Activated CD4-positive, alpha-beta T cell treated with anti-CD3 and anti-CD28 coated beads, Interleukin-2, Interleukin-4, amounts not matched to agents 100 ng/mL and 50 ng/mL, durations not matched to agents 16 hours and 8 hours (primary cell): ENCODE measurements at regions not wholly inside any gene's neighbourhood (a gene's known extent, or its start where the extent isn't known, plus 50 kb on each side); places are given as distances from the start of the nearest gene placed in this dataset.
"Not testable (repeated sequence)": the region's sequence is repeated elsewhere in the genome, so short reads cannot be mapped to it uniquely, and the experiment has no call there.

Experiments used
- DNase-seq: peaks from one replicate; pipeline ENCODE4 v3.0.0-alpha.2; 2020; ENCODE audit warnings: low spot score

DNA sequence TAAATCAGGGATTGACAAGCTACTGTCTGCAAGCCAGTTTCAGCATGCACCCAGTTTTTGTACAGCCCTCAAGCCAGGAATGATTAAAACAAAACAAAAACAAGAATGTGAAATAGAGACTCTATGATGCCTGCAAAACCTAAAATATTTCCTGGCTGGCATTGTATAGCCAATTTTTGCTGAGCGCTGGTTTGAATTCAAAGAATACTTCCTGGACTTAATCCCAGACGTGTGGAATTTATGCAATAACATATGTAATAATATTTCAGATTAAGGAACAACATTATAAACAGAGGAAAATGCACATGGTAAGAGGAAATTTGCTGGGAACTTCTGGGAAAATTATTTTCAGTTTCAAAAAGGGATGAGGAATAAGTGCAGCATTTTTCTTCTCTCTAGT is 148.1 kb upstream of the RPRM start:
- DNase-seq: no peak

DNA sequence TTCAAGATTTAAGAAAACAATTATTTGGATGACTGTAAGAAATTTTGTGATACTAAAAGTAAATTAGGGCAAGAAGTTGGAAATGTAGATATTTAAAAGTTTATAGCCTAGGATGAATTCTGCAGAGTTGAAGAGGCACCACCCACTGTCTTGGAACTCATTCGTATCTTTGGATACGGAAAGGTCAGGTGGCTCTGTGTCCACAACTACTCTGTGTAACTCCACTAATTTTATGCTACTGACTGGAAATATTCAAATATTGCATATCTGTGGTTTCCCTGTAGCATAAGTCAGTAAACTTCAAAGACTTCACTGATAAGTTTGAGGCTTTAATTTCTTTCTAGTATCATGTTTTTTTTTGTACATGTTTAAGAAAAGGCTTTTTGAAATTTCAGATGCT is 156.9 kb upstream of the RPRM start:
- DNase-seq: no peak

DNA sequence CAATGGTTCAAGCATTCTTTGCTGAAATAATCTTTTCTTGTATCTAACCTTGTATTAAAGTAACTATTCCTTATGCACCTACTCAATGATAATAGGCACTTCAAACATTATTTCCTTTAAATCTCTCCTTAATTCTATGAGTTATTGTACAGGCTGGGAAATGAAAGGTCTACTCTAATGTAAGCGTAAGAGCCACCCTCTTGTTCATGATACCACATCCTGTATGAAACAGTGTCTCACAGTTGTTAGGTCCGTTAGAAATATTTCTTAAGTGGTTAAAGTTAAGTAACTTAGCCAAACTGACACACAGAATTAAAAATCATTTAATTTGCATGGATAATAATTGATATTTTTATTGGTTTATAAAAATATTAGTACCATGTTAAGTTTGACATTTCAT is 162.5 kb upstream of the RPRM start:
- DNase-seq: no peak

DNA sequence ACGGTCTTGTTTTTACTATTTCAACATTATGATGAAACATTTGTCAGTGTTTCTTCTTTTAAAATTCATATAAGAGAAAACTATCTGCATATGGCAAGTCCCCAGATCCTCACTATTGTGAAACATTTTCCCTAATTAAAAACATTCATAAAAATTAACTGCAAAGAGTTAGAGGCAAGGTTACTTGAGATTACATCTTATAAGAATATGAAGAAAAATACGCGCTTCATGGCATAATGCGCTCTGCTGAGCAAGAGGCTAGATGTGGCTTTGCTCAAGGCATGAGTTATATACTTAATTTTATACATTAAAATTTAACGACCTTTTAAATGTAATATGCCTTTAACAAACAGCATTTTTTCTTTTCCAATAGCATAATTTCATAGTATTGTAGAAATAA is 166.4 kb upstream of the RPRM start:
- DNase-seq: no peak

DNA sequence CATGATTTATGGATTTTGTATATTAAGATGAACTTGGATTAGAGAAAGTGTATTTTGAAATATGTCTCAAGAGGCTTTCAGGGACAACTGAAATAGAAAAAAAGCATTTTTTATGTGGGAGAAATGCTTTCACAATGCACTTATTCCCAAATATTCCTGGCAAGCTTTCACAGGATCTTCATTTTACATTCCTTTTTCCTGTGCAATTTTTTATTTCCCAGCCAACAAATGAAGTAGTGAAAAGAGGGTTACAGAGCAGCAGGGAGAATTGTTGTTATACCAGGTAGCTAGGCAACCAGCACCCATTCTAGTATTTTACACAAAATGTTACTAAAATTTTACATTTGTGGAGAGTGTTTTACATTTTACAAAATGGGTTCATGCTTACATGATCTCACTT is 167.0 kb upstream of the RPRM start:
- no peak for DNase-seq

DNA sequence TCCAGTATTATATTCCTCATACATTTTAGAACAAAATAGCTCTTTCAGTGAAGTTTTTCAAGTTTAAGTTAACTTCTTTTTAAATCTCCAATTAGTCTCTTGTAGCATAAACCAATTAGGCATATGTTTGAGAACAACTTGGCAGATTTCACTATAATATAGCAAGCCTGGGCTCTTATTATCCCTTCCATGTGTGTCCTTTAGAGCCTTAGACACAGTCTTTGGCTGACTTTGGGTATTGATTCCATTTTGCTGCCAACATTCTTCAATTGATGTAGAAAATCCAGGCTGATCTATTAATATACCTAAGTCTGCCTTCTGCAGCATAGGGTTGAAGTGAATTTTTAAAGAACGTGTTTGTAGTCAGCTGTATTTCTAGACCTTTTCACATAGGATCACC is 179.1 kb upstream of the RPRM start:
- DNase-seq: no peak

DNA sequence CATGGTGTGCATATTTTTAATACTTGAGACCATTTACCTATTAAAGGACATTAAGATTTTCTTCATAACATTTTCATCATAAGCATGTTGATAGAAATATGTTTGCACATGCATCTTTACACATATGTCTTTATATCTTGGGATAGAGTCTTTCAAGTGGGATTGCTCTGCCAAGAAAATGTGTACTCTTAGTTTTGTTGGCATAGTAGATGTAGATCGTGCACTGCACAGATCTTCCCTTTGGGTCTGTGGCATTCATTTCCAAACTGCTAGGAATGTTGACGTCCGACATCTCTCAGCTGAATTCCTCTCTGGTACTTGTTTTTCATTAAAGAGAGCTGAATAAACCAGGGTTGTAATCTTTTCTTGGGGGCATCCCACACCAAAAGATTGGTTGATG is 183.2 kb upstream of the RPRM start:
- DNase-seq: no peak

DNA sequence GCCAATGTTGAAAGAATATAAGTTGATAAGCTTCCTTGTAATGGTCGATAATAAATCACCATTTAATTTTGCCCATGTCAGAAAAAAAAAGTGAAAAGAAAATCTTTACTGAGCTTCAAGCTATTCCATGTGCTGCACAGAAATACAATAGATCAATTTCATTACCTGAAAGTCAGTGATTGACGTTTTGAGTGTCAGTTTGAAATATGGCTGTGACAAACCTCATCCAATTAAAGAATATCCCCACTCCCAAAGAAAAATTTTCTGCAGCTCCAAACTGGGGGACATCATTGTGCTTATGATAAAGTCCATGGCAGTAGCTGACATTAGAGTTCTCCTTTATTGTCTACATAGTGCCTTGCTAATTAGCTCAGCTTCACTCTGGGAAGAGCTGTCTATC is 184.8 kb upstream of the RPRM start:
- no peak for DNase-seq

DNA sequence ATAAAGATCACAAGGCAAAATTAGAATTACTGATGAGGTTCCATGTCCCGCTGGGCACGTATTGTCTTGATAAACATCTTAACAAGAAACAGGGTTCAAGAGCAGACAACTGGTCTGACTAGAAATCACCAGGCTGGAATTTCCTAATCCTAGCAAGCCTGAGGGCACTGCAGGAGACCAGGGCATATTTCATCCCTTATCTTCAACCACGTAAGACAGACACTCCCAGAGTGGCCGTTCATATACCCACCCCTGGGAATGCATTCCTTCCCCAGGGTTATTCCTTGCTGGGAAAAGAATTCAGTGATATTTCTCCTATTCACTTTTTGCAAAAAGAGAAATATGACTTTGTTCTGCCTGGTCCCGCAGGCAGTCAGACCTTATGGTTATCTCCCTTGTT is 185.4 kb upstream of the RPRM start:
- DNase-seq: not testable (repeated sequence)

DNA sequence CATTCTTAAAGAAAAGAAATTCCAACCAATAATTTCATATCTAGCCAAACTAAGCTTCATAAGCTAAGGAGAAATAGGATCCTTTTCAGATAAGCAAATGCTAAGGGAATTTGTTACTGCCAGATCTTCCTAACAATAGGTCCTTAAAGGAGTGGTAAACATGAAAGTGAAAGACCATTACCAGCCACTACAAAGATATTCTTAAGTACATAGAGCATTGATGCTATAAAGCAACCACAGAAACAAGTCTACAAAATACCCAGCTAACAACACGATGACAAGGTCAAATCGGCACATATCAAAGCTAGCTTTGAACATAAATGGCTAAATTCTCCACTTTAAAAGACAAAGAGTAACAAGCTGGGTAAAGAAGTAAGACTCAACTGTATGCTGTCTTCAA is 188.9 kb upstream of the RPRM start:
- DNase-seq: no peak

DNA sequence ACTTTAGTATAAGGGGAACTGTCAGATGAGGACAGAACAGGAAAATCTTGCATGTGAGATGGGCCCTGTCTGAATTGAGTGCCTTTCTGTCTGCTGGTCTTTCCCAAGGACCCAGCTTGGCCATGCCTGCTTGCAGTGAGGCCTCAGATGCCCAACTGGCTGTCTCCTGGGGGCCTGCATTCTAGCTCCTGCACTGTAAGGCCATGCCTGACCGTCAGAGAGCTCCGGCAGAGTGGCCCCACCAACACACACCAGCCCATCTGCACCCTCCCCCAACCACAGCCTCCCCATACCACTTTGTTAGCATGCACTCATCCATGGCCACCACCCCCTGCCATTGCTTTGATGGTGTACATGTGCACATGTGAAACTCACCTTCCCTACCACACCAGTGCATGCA is 190.4 kb upstream of the RPRM start:
- no peak for DNase-seq

DNA sequence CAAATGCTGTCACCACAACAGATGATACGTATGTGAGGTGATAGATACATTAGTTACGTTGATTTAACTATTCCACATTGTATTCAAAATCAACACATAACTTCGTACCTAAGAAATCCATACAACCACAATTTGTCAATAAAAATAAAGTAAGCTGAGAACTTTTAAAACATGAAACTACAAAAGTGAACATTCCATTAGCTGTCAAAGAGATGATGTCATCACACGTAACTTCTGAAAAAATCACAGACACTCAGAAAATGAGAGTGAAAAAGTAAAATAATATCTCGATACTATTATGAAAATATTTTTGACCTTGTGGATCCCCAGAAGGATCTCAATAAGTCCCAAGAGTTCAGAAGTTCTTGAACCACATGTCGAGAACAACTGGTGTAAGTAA is 161.6 kb upstream of the GALNT13 start:
- no peak for DNase-seq

DNA sequence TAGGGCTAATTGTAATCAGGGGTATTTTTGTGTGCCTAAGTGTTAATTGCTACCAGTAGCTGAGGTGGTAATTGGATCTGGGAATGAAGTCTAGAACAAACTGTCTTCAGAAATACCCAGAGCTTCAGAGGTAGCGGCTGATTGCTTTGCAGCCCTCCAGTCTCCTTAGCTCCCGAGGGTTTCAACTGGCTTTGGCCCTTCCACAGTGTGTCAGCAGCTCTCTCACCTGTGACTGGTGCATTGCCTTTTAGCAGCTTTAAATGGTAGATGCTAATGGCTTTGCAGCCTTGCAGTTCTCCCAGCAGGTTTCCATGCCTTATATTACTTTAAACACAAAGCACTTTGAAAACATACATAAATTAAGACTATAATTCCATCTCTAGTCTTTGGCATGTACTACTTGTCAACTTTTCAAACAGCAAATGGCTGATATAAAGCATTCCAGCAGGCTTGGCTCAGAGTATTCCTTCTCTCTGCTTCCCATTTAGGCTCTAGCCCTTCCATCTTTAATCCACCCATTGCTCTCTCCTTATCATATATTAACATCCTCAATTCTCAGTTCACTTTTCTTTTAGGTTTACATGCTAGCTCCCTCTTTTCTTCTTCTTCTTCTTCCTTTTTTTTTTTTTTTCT is 156.4 kb upstream of the GALNT13 start:
- no peak for DNase-seq

DNA sequence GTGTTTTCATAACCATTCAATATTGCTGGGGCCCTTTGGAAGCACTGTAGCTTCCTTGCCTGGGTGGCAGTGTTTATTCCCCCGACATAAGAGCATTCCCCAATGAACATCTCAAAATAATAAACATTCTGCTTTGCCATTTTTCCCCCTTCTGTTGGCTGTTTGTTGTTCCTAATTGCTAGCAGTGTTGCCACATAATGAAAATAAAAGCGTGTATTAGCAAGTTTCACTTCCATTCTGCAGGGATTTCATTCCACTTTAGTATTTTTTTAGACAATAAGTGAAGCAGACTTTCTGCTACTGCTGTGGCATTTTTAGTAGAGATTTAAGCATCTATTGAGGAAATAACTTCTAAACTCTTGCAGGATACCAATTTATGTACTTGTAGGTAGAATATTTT is 154.7 kb upstream of the GALNT13 start:
- DNase-seq: no peak

DNA sequence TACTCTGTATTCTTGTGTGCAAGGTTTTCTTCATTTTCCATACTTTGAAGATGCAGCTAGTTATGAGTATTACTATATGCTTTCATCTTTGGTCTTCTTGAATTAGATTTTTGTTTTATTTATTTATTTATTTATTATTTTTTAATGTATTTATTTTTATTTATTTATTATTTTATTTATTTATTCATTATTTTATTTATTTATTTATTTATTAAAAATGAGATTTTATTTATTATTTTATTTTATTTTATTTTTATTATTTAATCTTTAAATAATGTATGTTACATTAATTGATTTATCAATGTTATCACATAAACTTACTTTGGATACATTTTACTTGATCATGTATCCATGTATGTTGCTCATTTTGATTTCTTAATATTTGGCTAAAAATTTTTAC is 132.3 kb upstream of the GALNT13 start:
- DNase-seq: no peak

DNA sequence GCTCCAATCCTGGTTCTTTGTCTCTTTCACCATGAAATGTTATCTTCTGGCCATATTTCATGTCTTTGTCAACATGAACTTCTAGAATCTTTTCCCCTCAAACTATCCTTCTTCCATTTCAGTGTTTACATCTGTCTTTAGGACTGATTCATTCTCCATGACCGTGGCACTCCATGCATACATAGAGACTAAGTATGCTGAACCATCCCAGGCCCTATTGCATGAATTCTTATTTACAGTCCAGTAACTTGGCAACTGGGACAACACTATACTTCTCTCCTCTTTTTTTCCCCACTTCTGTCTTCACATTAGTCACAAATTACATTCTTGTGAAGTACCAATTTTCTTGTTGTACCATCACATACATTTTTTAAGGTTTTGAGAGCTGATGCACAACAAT is 109.8 kb upstream of the GALNT13 start:
- no peak for DNase-seq

DNA sequence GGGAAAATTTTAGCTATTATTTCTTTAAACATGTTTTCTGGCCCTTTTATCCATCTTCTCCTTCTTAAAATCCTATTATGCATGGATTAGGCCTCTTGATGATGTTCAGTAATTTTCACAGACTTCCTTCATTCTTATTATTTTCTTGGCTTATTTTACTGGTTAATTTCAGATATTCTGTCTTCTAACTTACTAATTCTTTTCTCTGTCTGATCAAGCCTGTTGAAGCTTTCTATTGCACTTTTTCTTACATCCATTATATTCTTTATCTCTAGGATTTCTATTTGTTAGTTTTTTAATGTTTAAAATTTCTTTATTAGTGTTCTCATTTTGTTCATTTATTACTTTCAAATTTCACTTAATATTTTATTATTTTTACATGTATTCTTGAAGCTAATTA is 105.3 kb upstream of the GALNT13 start:
- DNase-seq: no peak

DNA sequence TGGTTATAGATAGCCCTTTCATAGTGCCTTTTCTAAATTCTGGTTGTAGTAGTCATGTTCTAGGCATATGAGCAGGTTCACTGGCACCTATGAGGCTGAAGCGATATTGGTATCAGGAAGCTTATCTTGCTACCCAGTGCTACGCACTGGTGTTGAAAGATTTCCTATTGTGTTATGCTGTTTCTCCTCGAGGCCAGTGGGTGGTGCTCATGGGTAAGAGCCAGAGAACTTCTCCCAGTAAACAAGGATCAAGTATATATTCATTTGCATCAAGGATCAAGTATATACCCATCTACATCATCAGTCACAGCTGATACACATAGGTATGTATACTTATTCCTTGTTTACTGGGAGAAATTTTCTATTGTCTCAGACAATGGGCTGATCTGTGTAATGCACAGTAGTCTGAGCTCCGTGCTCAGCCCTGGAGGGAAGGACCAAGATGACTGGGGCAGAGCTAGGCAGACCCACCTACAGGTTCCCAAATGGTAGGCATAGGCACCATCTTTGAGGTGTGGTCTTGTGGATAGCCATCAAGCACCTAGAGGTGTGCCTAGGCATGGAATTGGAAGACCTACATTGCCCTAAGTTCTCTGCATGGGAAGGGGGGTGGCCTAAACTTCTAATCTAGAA is 101.2 kb upstream of the GALNT13 start:
- no peak for DNase-seq

DNA sequence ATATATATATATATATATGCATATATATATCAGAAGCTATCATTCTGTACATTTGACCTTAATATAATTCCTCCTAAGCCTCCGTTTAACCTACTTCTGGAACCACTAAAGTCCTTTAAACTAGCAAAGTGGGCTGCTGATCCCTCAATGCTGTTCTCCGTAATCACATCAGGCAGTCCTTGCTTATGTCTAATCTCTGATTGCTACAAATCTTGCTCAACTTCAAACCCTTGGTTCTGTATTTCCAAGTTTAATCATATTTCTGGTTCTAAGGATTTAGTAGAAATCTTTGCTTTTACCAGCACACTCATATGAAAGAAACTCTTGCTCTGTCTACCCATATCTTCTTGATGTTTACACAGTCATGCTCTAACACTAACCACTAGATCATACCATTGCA is 91.5 kb upstream of the GALNT13 start:
- DNase-seq: no peak

DNA sequence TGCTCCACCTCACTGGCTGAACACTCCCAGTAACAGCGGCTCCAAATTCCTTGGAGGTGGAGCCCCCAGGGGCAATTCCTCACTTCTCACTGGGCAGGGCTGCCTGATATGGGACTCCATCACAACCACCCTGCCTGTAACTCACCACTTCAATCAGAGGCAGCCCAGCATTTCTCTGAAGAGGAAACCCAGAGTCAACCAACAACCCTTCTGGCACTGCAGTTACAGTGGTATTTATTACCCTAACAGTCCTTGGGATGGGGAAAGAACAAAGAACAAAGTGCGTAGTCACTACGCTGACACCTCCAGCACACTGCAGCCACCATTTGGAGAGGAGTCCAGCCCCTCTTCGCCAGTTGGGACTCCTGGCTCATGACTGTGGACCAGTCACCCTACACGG is 85.7 kb upstream of the GALNT13 start:
- DNase-seq: no peak

DNA sequence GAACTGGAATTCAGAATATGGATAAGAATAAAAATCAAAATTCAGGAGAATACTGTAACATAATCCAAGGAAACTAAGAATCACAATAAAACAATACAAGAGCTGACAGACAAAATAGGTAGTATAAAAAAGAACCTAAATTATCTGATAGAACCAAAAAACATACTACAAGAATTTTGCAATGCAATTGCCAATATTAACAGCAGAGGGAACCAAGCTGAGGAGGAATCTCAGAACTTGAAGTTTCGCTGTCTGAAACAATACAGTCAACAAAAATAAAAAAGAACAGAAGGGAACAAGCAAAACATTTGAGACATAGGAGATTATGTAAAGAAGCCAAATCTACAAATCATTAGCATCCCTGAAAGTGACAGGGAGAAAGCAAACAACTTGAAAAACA is 84.1 kb upstream of the GALNT13 start:
- no peak for DNase-seq

DNA sequence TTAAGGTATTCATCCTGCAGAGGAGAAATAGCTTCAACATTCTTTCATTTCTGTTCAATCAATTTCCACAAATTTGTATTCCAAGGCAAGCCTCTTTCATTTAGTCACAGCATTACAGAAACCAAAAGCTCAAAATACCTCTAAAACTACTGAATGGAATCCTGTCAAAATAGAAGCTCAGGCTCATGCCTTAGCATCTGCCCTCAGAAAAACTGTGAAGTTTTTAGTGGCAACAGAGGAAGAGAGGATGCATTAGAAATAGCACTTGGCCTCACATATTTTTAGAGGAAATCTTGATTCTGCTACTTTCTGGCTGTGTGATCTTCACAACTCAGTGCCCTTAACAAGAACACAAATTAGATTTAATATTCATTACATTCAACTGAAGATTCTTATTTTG is 69.1 kb upstream of the GALNT13 start:
- no peak for DNase-seq

DNA sequence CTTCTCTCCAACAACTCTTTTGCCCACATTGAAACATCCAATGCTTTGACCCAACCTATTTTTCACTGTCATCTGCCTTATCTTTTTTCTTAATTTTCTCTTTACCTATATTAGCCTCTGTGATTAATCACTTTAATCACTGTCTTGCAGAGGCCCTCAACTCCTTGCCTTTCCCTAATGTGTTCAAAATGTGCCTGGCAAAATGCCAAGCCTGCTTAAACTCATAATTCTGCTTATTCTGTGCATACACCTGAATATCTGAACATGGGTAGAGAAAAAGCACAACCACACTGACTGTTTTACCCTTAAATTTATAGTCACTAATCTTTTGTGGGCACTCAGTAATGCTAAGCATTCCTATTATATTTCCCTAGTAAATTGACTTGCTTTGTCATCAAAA is 63.0 kb upstream of the GALNT13 start:
- DNase-seq: no peak

DNA sequence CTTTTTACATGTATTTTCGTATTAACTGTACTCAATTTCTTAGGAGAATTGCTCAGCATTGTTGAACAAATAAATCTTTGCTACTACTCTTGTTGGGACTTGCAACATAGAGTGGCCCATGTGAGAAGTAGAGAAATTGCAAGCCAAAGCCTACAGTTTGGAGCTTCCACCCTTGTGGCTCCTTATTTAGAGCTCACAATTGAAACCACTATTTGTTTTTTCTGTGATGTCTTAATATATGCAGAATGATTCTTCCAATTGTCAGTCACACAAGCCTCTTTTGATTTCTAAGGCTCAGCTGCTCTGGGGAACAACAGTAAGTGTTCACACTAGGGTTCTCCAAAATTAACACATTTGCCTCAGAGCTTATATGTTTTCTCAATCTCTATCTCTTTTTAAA is 60.2 kb upstream of the GALNT13 start:
- DNase-seq: no peak

DNA sequence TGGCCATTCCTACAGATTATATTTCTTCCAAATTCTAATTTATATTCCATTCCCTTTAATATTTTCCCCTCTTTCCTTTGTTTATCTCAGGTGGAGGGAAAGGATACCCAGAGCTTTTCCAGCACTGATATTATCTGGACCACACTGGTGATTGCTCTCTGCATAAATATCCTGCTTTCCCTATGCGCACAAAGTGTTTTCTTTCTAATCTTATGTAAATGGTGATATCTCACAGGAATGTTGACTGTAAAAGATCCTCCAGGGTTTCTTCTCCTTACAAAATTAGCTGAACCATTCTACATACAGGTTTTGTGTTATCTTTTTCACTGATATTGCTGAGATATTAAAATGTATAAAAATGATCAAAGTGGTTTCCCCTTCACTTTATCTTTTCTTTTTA is 59.1 kb upstream of the GALNT13 start:
- no peak for DNase-seq
